ENCODE measurements at regions not wholly inside any gene's neighbourhood (a gene's known extent, or its start where the extent isn't known, plus 50 kb on each side); places are given as distances from the start of the nearest gene placed in this dataset.

GRCh38 chr10:31133792-31134310 lies 102.2 kb upstream of the ZNF438 start (continued):
- TF ChIP-seq ZNF468 (CRISPR knock-in tag; IDR thresholded peaks at IDR 0.05) = no peak

DNA sequence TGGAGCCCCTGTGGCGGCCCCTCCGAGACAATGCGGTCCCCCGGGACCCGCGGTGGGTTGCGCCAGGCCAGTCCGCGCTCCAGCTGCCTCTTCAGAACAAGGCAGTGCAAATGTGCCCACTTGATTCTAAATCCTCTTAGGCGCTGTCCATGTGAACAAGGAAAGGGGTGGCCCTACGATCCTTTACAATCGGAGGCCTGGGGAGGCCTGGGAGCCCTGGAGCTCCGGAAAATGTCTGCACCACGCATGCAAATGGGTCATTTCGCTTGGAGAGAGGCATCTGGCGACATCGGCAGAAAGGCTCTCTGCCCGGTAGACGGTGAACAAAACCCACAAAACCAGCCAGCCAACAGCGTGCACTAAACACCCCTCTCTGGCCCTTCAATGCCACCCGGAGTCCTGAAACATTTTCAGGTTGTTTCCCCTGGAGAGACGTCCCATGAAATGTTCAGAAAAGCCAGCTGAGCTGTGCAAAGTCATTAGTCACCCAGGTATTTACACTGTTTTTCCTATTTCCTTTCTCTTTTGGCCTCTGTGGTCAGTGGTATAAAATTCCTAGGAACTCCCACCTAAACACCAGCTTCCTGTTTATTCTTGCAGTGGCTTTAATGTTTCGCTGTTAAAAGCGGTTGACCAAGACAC lies 102.8 kb upstream of the ZNF438 start:
- in situ Hi-C loops (cut with HindIII; ENCODE audit: extremely low pct_ligation_motif_present, low pct_unique_long_range_greater_than_20kb) = no loop called here
- no TSS peak for BruUV-seq (replicated peaks)
- 79% methylated on average over 23 of the region's 24 CpGs for WGBS (ENCODE audit: low lambda C conversion rate)

More for the DNA sequence above, 102.8 kb upstream of the ZNF438 start:
- Histone ChIP-seq H3K27ac (ENCODE audit: extremely low read length, insufficient read depth, low read length) (no peak overlapping the region), H3K4me2 (ENCODE audit: low read depth, low read length) (no peak overlapping the region), H4K20me1 (ENCODE audit: insufficient read depth, low read length) (no peaks in the 10 kb centered on the region), H3K4me1 (ENCODE audit: insufficient read depth, low read length) (no peaks in the 10 kb centered on the region; the same call in 1 of the 2 replicates), H3K4me3 (replicated peaks in 1 of 3; ENCODE audit: insufficient read depth in 1 of 3, low read depth in 2 of 3, low read length in 3 of 3) (no peak overlapping the region), H3K36me3 (replicated peaks in 1 of 2; ENCODE audit: control insufficient read depth in 1 of 2, insufficient read depth in 2 of 2, low read length in 2 of 2) (no peaks in the 10 kb centered on the region), H2AFZ (ENCODE audit: low read length) (no peak overlapping the region), H3K27me3 (ENCODE audit: control insufficient read depth in 1 of 2, insufficient read depth in 2 of 2, low read length in 2 of 2) (peaks cover 0 to 6% of the 10 kb centered on the region in 2 experiments; a peak in 1 of 5 replicates), H3K9ac (ENCODE audit: insufficient read depth, low read depth, low read length) (no peak overlapping the region), H3K9me3 (ENCODE audit: low read length) (no peaks in the 10 kb centered on the region), H3K79me2 (ENCODE audit: insufficient read depth, low read length) (no peaks in the 10 kb centered on the region)
- intact Hi-C loops (cut with micrococcal nuclease; ENCODE audit: unreplicated experiment) = no loop called here
- TF ChIP-seq, protein P1, sequence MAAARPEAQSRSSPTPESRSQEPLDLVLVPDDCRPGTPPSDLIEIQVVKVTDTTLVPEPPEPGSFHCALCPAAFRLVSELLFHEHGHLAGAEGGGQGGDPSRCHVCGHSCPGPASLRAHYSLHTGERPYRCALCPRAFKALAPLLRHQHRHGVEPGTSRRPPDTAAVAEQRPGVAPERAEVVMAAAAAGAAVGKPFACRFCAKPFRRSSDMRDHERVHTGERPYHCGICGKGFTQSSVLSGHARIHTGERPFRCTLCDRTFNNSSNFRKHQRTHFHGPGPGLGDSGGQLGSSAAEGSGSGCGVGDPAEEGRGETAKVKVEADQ (CRISPR knock-in tag; IDR thresholded peaks at IDR 0.05; ENCODE audit: borderline replicate concordance) = no peak
- TF ChIP-seq CBFB (CRISPR knock-in tag; IDR thresholded peaks at IDR 0.05) (no peak), MXI1 (IDR thresholded peaks at IDR 0.05; ENCODE audit: borderline replicate concordance, low read depth, low read length) (no peak), AKAP8 (CRISPR knock-in tag; IDR thresholded peaks at IDR 0.05) (no peak), SAP130 (CRISPR knock-in tag; IDR thresholded peaks at IDR 0.05; ENCODE audit: low read depth) (no peak), RXRB (CRISPR knock-in tag; IDR thresholded peaks at IDR 0.05; ENCODE audit: borderline replicate concordance) (no peak), KLF6 (CRISPR knock-in tag; IDR thresholded peaks at IDR 0.05) (no peak), ZNF317 (CRISPR knock-in tag; IDR thresholded peaks at IDR 0.05) (no peak), ZNF496 (CRISPR knock-in tag; IDR thresholded peaks at IDR 0.05; ENCODE audit: insufficient replicate concordance) (no peak), TBX2 (CRISPR knock-in tag; IDR thresholded peaks at IDR 0.05; ENCODE audit: borderline replicate concordance) (no peak), NR2F1 (CRISPR knock-in tag; IDR thresholded peaks at IDR 0.05) (no peak), PBX2 (CRISPR knock-in tag; IDR thresholded peaks at IDR 0.05) (no peak)
- TF ChIP-seq, protein P2, sequence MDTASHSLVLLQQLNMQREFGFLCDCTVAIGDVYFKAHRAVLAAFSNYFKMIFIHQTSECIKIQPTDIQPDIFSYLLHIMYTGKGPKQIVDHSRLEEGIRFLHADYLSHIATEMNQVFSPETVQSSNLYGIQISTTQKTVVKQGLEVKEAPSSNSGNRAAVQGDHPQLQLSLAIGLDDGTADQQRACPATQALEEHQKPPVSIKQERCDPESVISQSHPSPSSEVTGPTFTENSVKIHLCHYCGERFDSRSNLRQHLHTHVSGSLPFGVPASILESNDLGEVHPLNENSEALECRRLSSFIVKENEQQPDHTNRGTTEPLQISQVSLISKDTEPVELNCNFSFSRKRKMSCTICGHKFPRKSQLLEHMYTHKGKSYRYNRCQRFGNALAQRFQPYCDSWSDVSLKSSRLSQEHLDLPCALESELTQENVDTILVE (CRISPR knock-in tag; IDR thresholded peaks at IDR 0.05) = no peak
- TF ChIP-seq, protein P3, sequence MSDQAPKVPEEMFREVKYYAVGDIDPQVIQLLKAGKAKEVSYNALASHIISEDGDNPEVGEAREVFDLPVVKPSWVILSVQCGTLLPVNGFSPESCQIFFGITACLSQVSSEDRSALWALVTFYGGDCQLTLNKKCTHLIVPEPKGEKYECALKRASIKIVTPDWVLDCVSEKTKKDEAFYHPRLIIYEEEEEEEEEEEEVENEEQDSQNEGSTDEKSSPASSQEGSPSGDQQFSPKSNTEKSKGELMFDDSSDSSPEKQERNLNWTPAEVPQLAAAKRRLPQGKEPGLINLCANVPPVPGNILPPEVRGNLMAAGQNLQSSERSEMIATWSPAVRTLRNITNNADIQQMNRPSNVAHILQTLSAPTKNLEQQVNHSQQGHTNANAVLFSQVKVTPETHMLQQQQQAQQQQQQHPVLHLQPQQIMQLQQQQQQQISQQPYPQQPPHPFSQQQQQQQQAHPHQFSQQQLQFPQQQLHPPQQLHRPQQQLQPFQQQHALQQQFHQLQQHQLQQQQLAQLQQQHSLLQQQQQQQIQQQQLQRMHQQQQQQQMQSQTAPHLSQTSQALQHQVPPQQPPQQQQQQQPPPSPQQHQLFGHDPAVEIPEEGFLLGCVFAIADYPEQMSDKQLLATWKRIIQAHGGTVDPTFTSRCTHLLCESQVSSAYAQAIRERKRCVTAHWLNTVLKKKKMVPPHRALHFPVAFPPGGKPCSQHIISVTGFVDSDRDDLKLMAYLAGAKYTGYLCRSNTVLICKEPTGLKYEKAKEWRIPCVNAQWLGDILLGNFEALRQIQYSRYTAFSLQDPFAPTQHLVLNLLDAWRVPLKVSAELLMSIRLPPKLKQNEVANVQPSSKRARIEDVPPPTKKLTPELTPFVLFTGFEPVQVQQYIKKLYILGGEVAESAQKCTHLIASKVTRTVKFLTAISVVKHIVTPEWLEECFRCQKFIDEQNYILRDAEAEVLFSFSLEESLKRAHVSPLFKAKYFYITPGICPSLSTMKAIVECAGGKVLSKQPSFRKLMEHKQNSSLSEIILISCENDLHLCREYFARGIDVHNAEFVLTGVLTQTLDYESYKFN (CRISPR knock-in tag; conservative IDR thresholded peaks at IDR 0.05) = no peak
- DNase-seq (ENCODE audit: low spot score) (peak; percentile 7), FAIRE-seq (no peak), ATAC-seq (no peak)
- POLR2A ChIA-PET = no interaction called here
- CTCF ChIA-PET (ENCODE audit: low intra/inter-chr PET ratio, low total read pairs) = no interaction called here
